HL-60 (cell line): ENCODE measurements at regions not wholly inside any gene's neighbourhood (a gene's known extent, or its start where the extent isn't known, plus 50 kb on each side); places are given as distances from the start of the nearest gene placed in this dataset.

ENCODE experiments used
- DNase-seq, 2 experiments: peaks; one replicate each; pipeline ENCODE4 v3.0.0-alpha.2; 2010 to 2020; ENCODE audit warnings: low read depth in 1 of 2, low spot score in 1 of 2
- H3K27ac ChIP-seq: fragments of 250-450 bp; sonication (Bioruptor Pico); replicated peaks from 2 replicates; pipeline ENCODE4 v1.5.1; 2020; ENCODE audit warnings: mild to moderate bottlenecking, moderate library complexity
- H3K27me3 ChIP-seq: fragments of 250-450 bp; sonication (Bioruptor Pico); 2 replicates; pipeline ENCODE4 v1.5.1; 2021; ENCODE audit warnings: mild to moderate bottlenecking, moderate library complexity; ENCODE audit not compliant: insufficient read depth, poor library complexity, severe bottlenecking
- H3K4me3 ChIP-seq: replicated peaks from 2 replicates; pipeline ENCODE4 v1.5.1; 2011; ENCODE audit warnings: mild to moderate bottlenecking, control low read depth, low read length; ENCODE audit not compliant: insufficient read depth
- CTCF ChIP-seq: IDR thresholded peaks from one replicate; pipeline ENCODE4 v1.5.1; 2011; ENCODE audit warnings: low read length, control low read depth, inconsistent platforms; ENCODE audit not compliant: insufficient read depth
- GABPA ChIP-seq: IDR thresholded peaks from 2 replicates; pipeline ENCODE4 v1.6.1; 2012; ENCODE audit warnings: low read depth
- POLR2AphosphoS5 ChIP-seq: IDR thresholded peaks from 2 replicates; pipeline ENCODE4 v1.6.1; 2012; ENCODE audit warnings: low read depth
- REST ChIP-seq: IDR thresholded peaks from 2 replicates; pipeline ENCODE4 v1.6.1; 2012; ENCODE audit warnings: low read depth; ENCODE audit not compliant: insufficient replicate concordance
- SPI1 ChIP-seq: IDR thresholded peaks from 2 replicates; pipeline ENCODE4 v1.6.1; 2012; ENCODE audit warnings: low read depth, mild to moderate bottlenecking, borderline replicate concordance

GRCh38 chr3:159448902-159449301 is 539.7 kb upstream of the IL12A start:
- TF ChIP-seq POLR2AphosphoS5 (no peak), SPI1 (no peak), REST (no peak), GABPA (no peak), CTCF (no peak)
- Histone ChIP-seq H3K27ac (no peak overlapping the region), H3K4me3 (no peak overlapping the region), H3K27me3 (no peaks in the 10 kb centered on the region)
- no peak for DNase-seq

- no peak overlapping the region for H3K4me3 ChIP-seq
- DNase-seq = no peak
- no peak overlapping the region for H3K27ac ChIP-seq
- no peaks in the 10 kb centered on the region for H3K27me3 ChIP-seq
- no peak for TF ChIP-seq SPI1
- TF ChIP-seq GABPA = no peak
- TF ChIP-seq REST = no peak
- no peak for TF ChIP-seq POLR2AphosphoS5
- TF ChIP-seq CTCF = no peak
These were observed 537.6 kb upstream of the IL12A start for GRCh38 chr3:159451067-159451466.

GRCh38 chr3:159451482-159451881 is 537.2 kb upstream of the IL12A start:
- TF ChIP-seq SPI1 = no peak
- no peak for TF ChIP-seq CTCF
- TF ChIP-seq POLR2AphosphoS5 = no peak
- TF ChIP-seq GABPA = no peak
- TF ChIP-seq REST = no peak
- H3K27ac ChIP-seq = no peak overlapping the region
- DNase-seq = no peak

More at GRCh38 chr3:159451482-159451881, 537.2 kb upstream of the IL12A start:
- Histone ChIP-seq H3K27me3 (no peaks in the 10 kb centered on the region), H3K4me3 (no peak overlapping the region)
